ENCODE measurements at regions not wholly inside any gene's neighbourhood (a gene's known extent, or its start where the extent isn't known, plus 50 kb on each side); places are given as distances from the start of the nearest gene placed in this dataset.

GRCh38 chr20:39792334-39792733 is 830.2 kb downstream of the DHX35 start:
- TF ChIP-seq CTCF (IDR thresholded peaks at IDR 0.05; ENCODE audit: low read depth, low read length): no peak
- TF ChIP-seq EZH2phosphoT487 (IDR thresholded peaks at IDR 0.05; ENCODE audit: low read depth): no peak
